ENCODE measurements at regions not wholly inside any gene's neighbourhood (a gene's known extent, or its start where the extent isn't known, plus 50 kb on each side); places are given as distances from the start of the nearest gene placed in this dataset.

GRCh38 chr5:66307647-66308241 lies 163.6 kb downstream of the SREK1 start (continued):
- peak; percentile 95 to 96 for TF ChIP-seq RAD21 (IDR thresholded peaks at IDR 0.05 in 1 of 2, conservative IDR thresholded peaks at IDR 0.05 in 1 of 2; ENCODE audit: low read depth in 2 of 2, low read length in 2 of 2)
- TF ChIP-seq ATF2 (IDR thresholded peaks at IDR 0.05; ENCODE audit: low read length): no peak
